ENCODE measurements at regions not wholly inside any gene's neighbourhood (a gene's known extent, or its start where the extent isn't known, plus 50 kb on each side); places are given as distances from the start of the nearest gene placed in this dataset.
"Not testable (repeated sequence)": the region's sequence is repeated elsewhere in the genome, so short reads cannot be mapped to it uniquely, and the experiment has no call there.

DNA sequence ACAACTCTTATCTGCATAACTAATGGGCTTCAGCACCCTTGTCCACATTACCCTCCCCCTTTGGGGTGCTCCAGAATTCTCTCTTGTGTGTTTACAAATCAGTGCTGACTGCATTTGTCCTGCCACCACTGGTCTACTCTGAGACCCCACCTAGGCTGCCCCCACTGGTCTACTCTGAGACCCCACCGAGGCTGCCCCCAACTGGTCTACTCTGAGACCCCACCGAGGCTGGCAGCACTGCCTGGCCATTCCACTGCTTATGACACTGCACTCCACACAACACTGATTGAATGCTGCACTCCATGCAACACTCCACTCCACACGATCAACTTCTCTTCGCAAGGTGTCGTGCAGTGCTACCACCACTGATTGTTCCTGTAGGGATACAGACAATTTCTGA, 1459.2 kb upstream of the SLC10A2 start:
- TF ChIP-seq EZH2 (IDR thresholded peaks at IDR 0.05; ENCODE audit: borderline replicate concordance, low read depth, low read length, severe bottlenecking), result no peak
- TF ChIP-seq, protein P1, sequence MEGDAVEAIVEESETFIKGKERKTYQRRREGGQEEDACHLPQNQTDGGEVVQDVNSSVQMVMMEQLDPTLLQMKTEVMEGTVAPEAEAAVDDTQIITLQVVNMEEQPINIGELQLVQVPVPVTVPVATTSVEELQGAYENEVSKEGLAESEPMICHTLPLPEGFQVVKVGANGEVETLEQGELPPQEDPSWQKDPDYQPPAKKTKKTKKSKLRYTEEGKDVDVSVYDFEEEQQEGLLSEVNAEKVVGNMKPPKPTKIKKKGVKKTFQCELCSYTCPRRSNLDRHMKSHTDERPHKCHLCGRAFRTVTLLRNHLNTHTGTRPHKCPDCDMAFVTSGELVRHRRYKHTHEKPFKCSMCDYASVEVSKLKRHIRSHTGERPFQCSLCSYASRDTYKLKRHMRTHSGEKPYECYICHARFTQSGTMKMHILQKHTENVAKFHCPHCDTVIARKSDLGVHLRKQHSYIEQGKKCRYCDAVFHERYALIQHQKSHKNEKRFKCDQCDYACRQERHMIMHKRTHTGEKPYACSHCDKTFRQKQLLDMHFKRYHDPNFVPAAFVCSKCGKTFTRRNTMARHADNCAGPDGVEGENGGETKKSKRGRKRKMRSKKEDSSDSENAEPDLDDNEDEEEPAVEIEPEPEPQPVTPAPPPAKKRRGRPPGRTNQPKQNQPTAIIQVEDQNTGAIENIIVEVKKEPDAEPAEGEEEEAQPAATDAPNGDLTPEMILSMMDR (IDR thresholded peaks at IDR 0.05; ENCODE audit: borderline replicate concordance, extremely low read depth, low read length, poor library complexity, severe bottlenecking), result no peak
- no peak overlapping the region for H3K4me3 ChIP-seq (ENCODE audit: low read depth in 1 of 2, low read length in 2 of 2)
- H3K4me1 ChIP-seq (ENCODE audit: insufficient read depth, low read length), result no peaks in the 10 kb centered on the region
- H3K27ac ChIP-seq (ENCODE audit: low read length), result no peak overlapping the region
- H3K9me3 ChIP-seq (ENCODE audit: insufficient read depth, low read length, severe bottlenecking), result peaks cover 3% of the 10 kb centered on the region
- H3K36me3 ChIP-seq (ENCODE audit: insufficient read depth, low read length), result no peaks in the 10 kb centered on the region
- no peaks in the 10 kb centered on the region for H3K79me2 ChIP-seq (ENCODE audit: insufficient read depth, low read length)
- no peaks in the 10 kb centered on the region for H4K20me1 ChIP-seq (ENCODE audit: insufficient read depth, low read length)
- DNase-seq, result no peak
- no peak overlapping the region for H3K9ac ChIP-seq (ENCODE audit: low read depth, low read length)
- ATAC-seq (ENCODE audit: insufficient read depth, low read depth), result no peak
- no peaks in the 10 kb centered on the region for H3K27me3 ChIP-seq (ENCODE audit: insufficient read depth, low read length, poor library complexity)
- H2AFZ ChIP-seq (ENCODE audit: low read depth, low read length), result no peak overlapping the region
- H3K4me2 ChIP-seq (ENCODE audit: insufficient read depth, low read length), result no peak overlapping the region

DNA sequence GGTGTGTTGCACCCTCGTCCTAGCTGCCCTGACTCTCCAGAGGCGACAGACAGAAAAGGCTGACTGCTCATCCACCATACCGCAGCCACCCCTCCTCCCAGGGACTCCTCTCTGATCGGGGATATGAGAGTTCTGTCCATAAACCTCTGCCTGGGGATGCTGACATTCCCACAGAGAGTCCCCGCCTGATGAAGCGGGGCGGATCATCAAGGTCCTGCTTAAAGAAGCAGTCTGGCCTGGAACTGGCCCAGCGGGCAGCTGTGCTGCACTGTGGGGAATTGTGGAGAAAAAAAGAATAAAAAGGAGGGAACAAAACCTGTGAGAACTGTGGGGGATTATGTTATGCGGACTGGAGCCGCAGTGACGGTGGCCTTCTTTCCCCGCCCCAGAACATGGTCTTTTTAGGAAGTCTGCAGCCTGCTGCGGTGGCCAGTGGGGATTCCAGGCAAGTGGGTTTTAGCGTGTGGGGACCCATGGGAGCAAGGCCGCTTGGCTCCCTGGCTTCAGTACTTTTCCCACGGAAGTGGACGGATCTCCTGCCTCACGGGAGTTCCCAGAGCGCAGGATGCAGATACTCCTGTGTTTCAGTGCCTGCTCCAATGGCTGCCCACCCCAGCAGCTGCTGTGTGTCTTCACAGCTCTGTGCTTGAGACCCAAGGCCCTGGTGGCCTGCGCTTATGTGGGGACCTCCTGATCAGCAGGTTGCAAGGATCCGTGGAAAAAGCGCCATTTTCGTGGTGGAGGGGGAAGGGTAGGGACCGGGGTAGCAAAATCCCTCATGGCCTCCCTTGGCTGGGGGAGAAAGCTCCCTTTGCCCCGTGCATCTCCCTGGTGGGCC, 1456.2 kb upstream of the SLC10A2 start:
- H4K20me1 ChIP-seq (ENCODE audit: insufficient read depth, low read length), result no peaks in the 10 kb centered on the region
- ATAC-seq (ENCODE audit: insufficient read depth, low read depth), result no peak
- TF ChIP-seq, protein P1 (IDR thresholded peaks at IDR 0.05; ENCODE audit: borderline replicate concordance, extremely low read depth, low read length, poor library complexity, severe bottlenecking), result no peak
- no peak for TF ChIP-seq EZH2 (IDR thresholded peaks at IDR 0.05; ENCODE audit: borderline replicate concordance, low read depth, low read length, severe bottlenecking)
- H3K27ac ChIP-seq (ENCODE audit: low read length), result no peak overlapping the region
- no peak overlapping the region for H3K9ac ChIP-seq (ENCODE audit: low read depth, low read length)
- no peaks in the 10 kb centered on the region for H3K4me1 ChIP-seq (ENCODE audit: insufficient read depth, low read length)
- no peak overlapping the region for H3K4me3 ChIP-seq (ENCODE audit: low read depth in 1 of 2, low read length in 2 of 2)
- H3K36me3 ChIP-seq (ENCODE audit: insufficient read depth, low read length), result no peaks in the 10 kb centered on the region
- no peak for DNase-seq
- no peaks in the 10 kb centered on the region for H3K79me2 ChIP-seq (ENCODE audit: insufficient read depth, low read length)
- H3K4me2 ChIP-seq (ENCODE audit: insufficient read depth, low read length), result no peak overlapping the region
- H2AFZ ChIP-seq (ENCODE audit: low read depth, low read length), result no peak overlapping the region
- no peaks in the 10 kb centered on the region for H3K27me3 ChIP-seq (ENCODE audit: insufficient read depth, low read length, poor library complexity)
- peaks cover 3% of the 10 kb centered on the region for H3K9me3 ChIP-seq (ENCODE audit: insufficient read depth, low read length, severe bottlenecking)

- H3K4me2 ChIP-seq (ENCODE audit: insufficient read depth, low read length), result no peak overlapping the region
- H3K27ac ChIP-seq (ENCODE audit: low read length), result no peak overlapping the region
- H2AFZ ChIP-seq (ENCODE audit: low read depth, low read length), result no peak overlapping the region
- ATAC-seq (ENCODE audit: insufficient read depth, low read depth), result no peak
- TF ChIP-seq, protein P1 (IDR thresholded peaks at IDR 0.05; ENCODE audit: borderline replicate concordance, extremely low read depth, low read length, poor library complexity, severe bottlenecking), result no peak
- TF ChIP-seq EZH2 (IDR thresholded peaks at IDR 0.05; ENCODE audit: borderline replicate concordance, low read depth, low read length, severe bottlenecking), result no peak
- no peak for DNase-seq
- no peaks in the 10 kb centered on the region for H3K79me2 ChIP-seq (ENCODE audit: insufficient read depth, low read length)
- H3K36me3 ChIP-seq (ENCODE audit: insufficient read depth, low read length), result no peaks in the 10 kb centered on the region
- H3K4me3 ChIP-seq (ENCODE audit: low read depth in 1 of 2, low read length in 2 of 2), result no peak overlapping the region
- H3K9me3 ChIP-seq (ENCODE audit: insufficient read depth, low read length, severe bottlenecking), result no peaks in the 10 kb centered on the region
- H4K20me1 ChIP-seq (ENCODE audit: insufficient read depth, low read length), result no peaks in the 10 kb centered on the region
- no peaks in the 10 kb centered on the region for H3K4me1 ChIP-seq (ENCODE audit: insufficient read depth, low read length)
- no peak overlapping the region for H3K9ac ChIP-seq (ENCODE audit: low read depth, low read length)
- H3K27me3 ChIP-seq (ENCODE audit: insufficient read depth, low read length, poor library complexity), result no peaks in the 10 kb centered on the region
Observed at GRCh38 chr13:104510422-104510821, 1444.2 kb upstream of the SLC10A2 start.

DNA sequence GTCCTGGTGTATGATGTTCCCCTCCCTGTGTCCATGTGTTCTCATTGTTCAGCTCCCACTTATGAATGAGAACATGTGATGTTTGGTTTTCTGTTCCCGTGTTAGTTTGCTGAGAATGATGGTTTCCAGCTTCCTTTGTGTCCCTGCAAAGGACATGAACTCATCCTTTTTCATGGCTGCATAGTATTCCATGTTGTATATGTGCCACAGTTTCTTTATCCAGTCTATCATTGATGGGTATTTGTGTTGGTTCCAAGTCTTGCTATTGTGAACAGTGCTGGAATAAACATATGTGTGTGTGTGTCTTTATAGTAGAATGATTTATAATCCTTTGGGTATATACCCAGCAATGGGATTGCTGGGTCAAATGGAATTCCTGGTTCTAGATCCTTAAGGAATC, 1427.3 kb upstream of the SLC10A2 start:
- not testable (repeated sequence) for H3K36me3 ChIP-seq (ENCODE audit: insufficient read depth, low read length); H3K4me3 ChIP-seq (ENCODE audit: low read depth in 1 of 2, low read length in 2 of 2); H4K20me1 ChIP-seq (ENCODE audit: insufficient read depth, low read length); H2AFZ ChIP-seq (ENCODE audit: low read depth, low read length); H3K27me3 ChIP-seq (ENCODE audit: insufficient read depth, low read length, poor library complexity); H3K9ac ChIP-seq (ENCODE audit: low read depth, low read length); DNase-seq; H3K4me1 ChIP-seq (ENCODE audit: insufficient read depth, low read length); H3K27ac ChIP-seq (ENCODE audit: low read length); H3K79me2 ChIP-seq (ENCODE audit: insufficient read depth, low read length); H3K9me3 ChIP-seq (ENCODE audit: insufficient read depth, low read length, severe bottlenecking); H3K4me2 ChIP-seq (ENCODE audit: insufficient read depth, low read length); ATAC-seq (ENCODE audit: insufficient read depth, low read depth)
